WTC11 (cell line): ENCODE measurements at regions not wholly inside any gene's neighbourhood (a gene's known extent, or its start where the extent isn't known, plus 50 kb on each side); places are given as distances from the start of the nearest gene placed in this dataset.

ENCODE experiments used
- AFF4 ChIP-seq: sonication (generic); formaldehyde crosslinking; IDR thresholded peaks from 2 replicates; pipeline ENCODE4 v1.8.1; 2023; ENCODE audit warnings: mild to moderate bottlenecking, missing genetic modification reagents, borderline replicate concordance
- ATF3 ChIP-seq: sonication (generic); formaldehyde crosslinking; conservative IDR thresholded peaks from 2 replicates; pipeline ENCODE4 v1.8.1; 2022; ENCODE audit warnings: mild to moderate bottlenecking, missing genetic modification reagents
- CTCF ChIP-seq: fragments of 200-600 bp; IDR thresholded peaks from 2 replicates; pipeline ENCODE4 v1.8.0; 2022; ENCODE audit warnings: antibody characterized with exemption
- ESRRA ChIP-seq: sonication (generic); formaldehyde crosslinking; IDR thresholded peaks from 2 replicates; pipeline ENCODE4 v1.8.1; 2022; ENCODE audit warnings: mild to moderate bottlenecking, missing genetic modification reagents, borderline replicate concordance
- ETV6 ChIP-seq: sonication (generic); formaldehyde crosslinking; IDR thresholded peaks from 2 replicates; pipeline ENCODE4 v1.8.1; 2022; ENCODE audit warnings: mild to moderate bottlenecking, missing genetic modification reagents
- HMGXB4 ChIP-seq: sonication (generic); formaldehyde crosslinking; IDR thresholded peaks from 2 replicates; pipeline ENCODE4 v1.8.1; 2023; ENCODE audit warnings: mild to moderate bottlenecking, moderate library complexity, missing genetic modification reagents
- IRF2 ChIP-seq: sonication (generic); formaldehyde crosslinking; IDR thresholded peaks from 2 replicates; pipeline ENCODE4 v1.8.0; 2022; ENCODE audit warnings: low read depth, missing genetic modification reagents, borderline replicate concordance
- MXD4 ChIP-seq: fragments of 250-450 bp; sonication (Bioruptor Pico); IDR thresholded peaks from 2 replicates; pipeline ENCODE4 v1.8.0; 2021; ENCODE audit warnings: mild to moderate bottlenecking, moderate library complexity, borderline replicate concordance
- NFATC4 ChIP-seq: fragments of 250-450 bp; sonication (Bioruptor Pico); IDR thresholded peaks from 2 replicates; pipeline ENCODE4 v1.9.0; 2021; ENCODE audit warnings: mild to moderate bottlenecking
- NR1H2 ChIP-seq: sonication (generic); formaldehyde crosslinking; IDR thresholded peaks from 2 replicates; pipeline ENCODE4 v1.9.0; 2021; ENCODE audit warnings: mild to moderate bottlenecking, moderate library complexity, missing genetic modification reagents
- SP1 ChIP-seq: sonication (generic); formaldehyde crosslinking; conservative IDR thresholded peaks from 2 replicates; pipeline ENCODE4 v1.8.1; 2022; ENCODE audit warnings: missing genetic modification reagents
- ZNF425 ChIP-seq: fragments of 250-450 bp; sonication (Bioruptor Pico); conservative IDR thresholded peaks from 2 replicates; pipeline ENCODE4 v1.9.0; 2021; ENCODE audit warnings: mild to moderate bottlenecking
- ZNF512 ChIP-seq: sonication (generic); formaldehyde crosslinking; IDR thresholded peaks from 2 replicates; pipeline ENCODE4 v1.8.1; 2022; ENCODE audit warnings: missing genetic modification reagents, borderline replicate concordance
- TF ChIP-seq, protein P1 (sequence below): sonication (generic); formaldehyde crosslinking; IDR thresholded peaks from 2 replicates; pipeline ENCODE4 v1.8.0; 2022; ENCODE audit warnings: mild to moderate bottlenecking, missing genetic modification reagents

- TF ChIP-seq NR1H2 (no peak), CTCF (no peak), NFATC4 (CRISPR knock-in tag) (no peak), MXD4 (no peak), ATF3 (CRISPR knock-in tag) (no peak), IRF2 (no peak), SP1 (CRISPR knock-in tag) (no peak), HMGXB4 (CRISPR knock-in tag) (no peak), ETV6 (no peak), ZNF425 (CRISPR knock-in tag) (no peak), AFF4 (CRISPR knock-in tag) (no peak), ZNF512 (CRISPR knock-in tag) (no peak), ESRRA (CRISPR knock-in tag) (no peak)
- TF ChIP-seq, protein P1, sequence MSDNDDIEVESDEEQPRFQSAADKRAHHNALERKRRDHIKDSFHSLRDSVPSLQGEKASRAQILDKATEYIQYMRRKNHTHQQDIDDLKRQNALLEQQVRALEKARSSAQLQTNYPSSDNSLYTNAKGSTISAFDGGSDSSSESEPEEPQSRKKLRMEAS (CRISPR knock-in tag) = no peak
Observed at GRCh38 chr21:15966651-15967050, 236.9 kb downstream of the USP25 start.
